ENCODE measurements at regions not wholly inside any gene's neighbourhood (a gene's known extent, or its start where the extent isn't known, plus 50 kb on each side); places are given as distances from the start of the nearest gene placed in this dataset.

- TF ChIP-seq POLR2A (IDR thresholded peaks at IDR 0.05; ENCODE audit: low read depth, low read length), result no peak
- no peak for TF ChIP-seq POLR2AphosphoS5 (IDR thresholded peaks at IDR 0.05; ENCODE audit: low read depth, low read length)
- TF ChIP-seq TAF1 (IDR thresholded peaks at IDR 0.05; ENCODE audit: borderline replicate concordance, low read depth, low read length), result no peak
These were observed 149.5 kb upstream of the WDFY3 start for GRCh38 chr4:85116008-85116407.

All from GM12892 (cell line).